B cell (primary cell): ENCODE measurements at regions not wholly inside any gene's neighbourhood (a gene's known extent, or its start where the extent isn't known, plus 50 kb on each side); places are given as distances from the start of the nearest gene placed in this dataset.

Experiments
- ATAC-seq: fragments of 200-7000 bp; cut with Tn5 transposase; one replicate; pipeline ENCODE4 v1.10.0; 2021; ENCODE audit warnings: low read depth, mild to moderate bottlenecking, moderate number of reproducible peaks, moderate library complexity
- CTCF ChIA-PET: fragments of 350-600 bp; sonication (Branson Sonifier 250); formaldehyde crosslinking; loops from one replicate; lab custom pipeline; 2021; ENCODE audit warnings: antibody characterized with exemption, inconsistent platforms; lab: Charles Lee
- POLR2A ChIA-PET: fragments of 350-600 bp; sonication (Branson Sonifier 250); formaldehyde crosslinking; loops from one replicate; lab custom pipeline; 2021; ENCODE audit warnings: antibody characterized with exemption; lab: Charles Lee
- DNase-seq: peaks from one replicate; pipeline ENCODE4 v3.0.0; 2013
- H2AFZ ChIP-seq: 2 replicates; pipeline ENCODE4 v1.6.1; 2012; ENCODE audit warnings: mild to moderate bottlenecking, low read depth, low read length; ENCODE audit not compliant: insufficient read depth, poor library complexity, severe bottlenecking
- H3K27ac ChIP-seq, 2 donors: 1 replicate in 1 of 2; 2 replicates in 1 of 2; pipeline ENCODE4 v1.5.1; 2012 to 2013; ENCODE audit warnings: low read length in 2 of 2, mild to moderate bottlenecking in 2 of 2, moderate library complexity in 1 of 2
- H3K27me3 ChIP-seq, 4 experiments: fragments of 200-600 bp in 1 of 4; sonication (generic) in 1 of 4; replicated peaks in 1 of 4; 1 replicate in 2 of 4; 2 replicates in 2 of 4; pipeline versions ENCODE4 v1.6.1 to v1.7.0; 2013 to 2016; ENCODE audit warnings: low read length in 3 of 4, mild to moderate bottlenecking in 2 of 4, mixed read lengths in 1 of 4, moderate library complexity in 1 of 4; ENCODE audit not compliant: insufficient read depth in 4 of 4, control insufficient read depth in 3 of 4; ENCODE audit errors: control extremely low read depth in 1 of 4
- H3K36me3 ChIP-seq, 2 experiments: replicated peaks in 1 of 2; 1 replicate in 1 of 2; 2 replicates in 1 of 2; pipeline versions ENCODE4 v1.6.1 to v1.7.1; 2013; ENCODE audit warnings: low read length in 1 of 2; ENCODE audit not compliant: insufficient read depth in 2 of 2, control insufficient read depth in 1 of 2; ENCODE audit errors: control extremely low read depth in 1 of 2, extremely low read depth in 1 of 2
- H3K4me1 ChIP-seq, 2 donors: fragments of 200-600 bp in 1 of 2; sonication (generic) in 1 of 2; 1 replicate in 1 of 2; 2 replicates in 1 of 2; pipeline versions ENCODE4 v1.5.1 to v1.6.1; 2013 to 2017; ENCODE audit warnings: low read length in 2 of 2; ENCODE audit not compliant: control insufficient read depth in 2 of 2, insufficient read depth in 2 of 2
- H3K4me2 ChIP-seq: replicated peaks from 2 replicates; pipeline ENCODE3; 2012; ENCODE audit warnings: mild to moderate bottlenecking, low read depth, low read length; ENCODE audit not compliant: poor library complexity, severe bottlenecking
- H3K4me3 ChIP-seq, 5 experiments: fragments of 200-600 bp in 1 of 5; sonication (generic) in 1 of 5; 1 replicate in 3 of 5; 2 replicates in 2 of 5; pipeline versions ENCODE4 v1.5.1 to v1.7.0; 2011 to 2016; ENCODE audit warnings: low read length in 4 of 5, mild to moderate bottlenecking in 4 of 5, low read depth in 2 of 5, control low read depth in 1 of 5, moderate library complexity in 1 of 5; ENCODE audit not compliant: insufficient read depth in 1 of 5; ENCODE audit errors: control extremely low read depth in 1 of 5, extremely low read depth in 1 of 5
- H3K79me2 ChIP-seq: fragments of 200-600 bp; sonication (generic); one replicate; pipeline ENCODE4 v1.6.0; 2016; ENCODE audit warnings: low read length; ENCODE audit not compliant: control insufficient read depth, insufficient read depth
- H3K9ac ChIP-seq: fragments of 200-600 bp; sonication (generic); 2 replicates; pipeline ENCODE4 v1.6.1; 2017; ENCODE audit warnings: mild to moderate bottlenecking, low read length, moderate library complexity
- H3K9me3 ChIP-seq, 3 donors: one replicate each; pipeline versions ENCODE4 v1.6.1 to v1.7.1; 2013; ENCODE audit warnings: low read length in 2 of 3; ENCODE audit not compliant: control insufficient read depth in 2 of 3, insufficient read depth in 1 of 3; ENCODE audit errors: control extremely low read depth in 1 of 3
- H4K20me1 ChIP-seq: 2 replicates; pipeline ENCODE4 v1.6.0; 2012; ENCODE audit warnings: mild to moderate bottlenecking, low read length; ENCODE audit not compliant: insufficient read depth, control insufficient read depth, poor library complexity, severe bottlenecking
- H3K27ac Mint-ChIP-seq: one replicate; pipeline ENCODE4 v1.8.0; 2021; ENCODE audit warnings: mixed read lengths
- H3K27me3 Mint-ChIP-seq: one replicate; pipeline ENCODE4 v1.8.0; 2021; ENCODE audit warnings: mixed read lengths
- H3K4me1 Mint-ChIP-seq: one replicate; pipeline ENCODE4 v1.8.0; 2021; ENCODE audit warnings: mixed read lengths
- H3K4me3 Mint-ChIP-seq: one replicate; pipeline ENCODE4 v1.8.0; 2021; ENCODE audit warnings: mixed read lengths
- H3K9me3 Mint-ChIP-seq: one replicate; pipeline ENCODE4 v1.8.0; 2022; ENCODE audit warnings: mixed read lengths; ENCODE audit not compliant: insufficient read depth
- CTCF ChIP-seq: fragments of 200-600 bp; IDR thresholded peaks from one replicate; pipeline ENCODE4 v1.8.0; 2022; ENCODE audit warnings: antibody characterized with exemption, mild to moderate bottlenecking
- EZH2 ChIP-seq: IDR thresholded peaks from 2 replicates; pipeline ENCODE4 v1.6.1; 2012; ENCODE audit warnings: borderline replicate concordance, low read depth, mild to moderate bottlenecking, moderate library complexity, low read length; ENCODE audit not compliant: insufficient read depth, poor library complexity, severe bottlenecking
- WGBS: methylation state at CpG from one replicate; pipeline ENCODE4 v1.1.5; 2013; ENCODE audit warnings: missing lambda C conversion rate; ENCODE audit not compliant: insufficient coverage; 5-methylcytosine and 5-hydroxymethylcytosine counted together
- intact Hi-C: fragments of 100-400 bp; cut with micrococcal nuclease; formaldehyde crosslinking; loops from one replicate; pipeline ENCODE4 v1.10.0; 2022

- Histone ChIP-seq H3K4me2 (no peak overlapping the region), H4K20me1 (no peaks in the 10 kb centered on the region), H3K36me3 (no peaks in the 10 kb centered on the region), H3K79me2 (no peaks in the 10 kb centered on the region), H3K9me3 (no peaks in the 10 kb centered on the region), H3K4me1 (no peaks in the 10 kb centered on the region), H3K9ac (no peak overlapping the region), H3K27ac (no peak overlapping the region), H3K27me3 (no peaks in the 10 kb centered on the region), H3K4me3 (no peak overlapping the region), H2AFZ (no peak overlapping the region)
- ATAC-seq (no peak), DNase-seq (no peak)
- Mint-ChIP-seq H3K9me3 (no peaks in the 10 kb centered on the region), H3K4me1 (peaks cover 3% of the 10 kb centered on the region), H3K27ac (no peak overlapping the region), H3K27me3 (no peaks in the 10 kb centered on the region), H3K4me3 (no peak overlapping the region)
- TF ChIP-seq CTCF = no peak
- no peak for TF ChIP-seq EZH2
- ChIA-PET POLR2A (no interaction called here), CTCF (no interaction called here)
- intact Hi-C loops = no loop called here
- no CpG with 5 or more reads among the region's 1 CpG for WGBS
Observed at GRCh38 chr16:72406390-72406789, 234.4 kb upstream of the PMFBP1 start.

- intact Hi-C loops = no loop called here
- H3K27me3 Mint-ChIP-seq = no peaks in the 10 kb centered on the region
Observed at GRCh38 chr16:72404299-72404698, 232.3 kb upstream of the PMFBP1 start.

More at GRCh38 chr16:72404299-72404698, 232.3 kb upstream of the PMFBP1 start:
- POLR2A ChIA-PET = no interaction called here
- H3K4me1 ChIP-seq = no peaks in the 10 kb centered on the region
- no peaks in the 10 kb centered on the region for H3K27me3 ChIP-seq
- H3K9me3 ChIP-seq = no peaks in the 10 kb centered on the region
- ATAC-seq (no peak), DNase-seq (no peak)
- Mint-ChIP-seq H3K27ac (no peak overlapping the region), H3K9me3 (no peaks in the 10 kb centered on the region), H3K4me3 (no peak overlapping the region), H3K4me1 (peaks cover 3% of the 10 kb centered on the region)
- CTCF ChIA-PET = no interaction called here
- no peak overlapping the region for H3K4me2 ChIP-seq
- H3K4me3 ChIP-seq = no peak overlapping the region
- no peaks in the 10 kb centered on the region for H3K36me3 ChIP-seq
- H4K20me1 ChIP-seq = no peaks in the 10 kb centered on the region
- no peak overlapping the region for H3K9ac ChIP-seq
- no peaks in the 10 kb centered on the region for H3K79me2 ChIP-seq
- TF ChIP-seq EZH2 = no peak
- no peak for TF ChIP-seq CTCF
- no peak overlapping the region for H2AFZ ChIP-seq
- no peak overlapping the region for H3K27ac ChIP-seq
